Lower lobe of right lung (tissue), 2 donors: ENCODE measurements at regions not wholly inside any gene's neighbourhood (a gene's known extent, or its start where the extent isn't known, plus 50 kb on each side); places are given as distances from the start of the nearest gene placed in this dataset.
A peak's percentile ranks its signal among the peaks of the same experiment; 100 is the strongest.

ENCODE experiments used
- ATAC-seq, 2 donors: fragments of 200-7000 bp; cut with Tn5 transposase; one replicate each; pipeline ENCODE4 v1.9.1; 2020 to 2022; ENCODE audit warnings: mild to moderate bottlenecking in 2 of 2, moderate library complexity in 2 of 2
- DNase-seq: peaks from one replicate; pipeline ENCODE4 v3.0.0-alpha.2; 2020
- H3K27ac ChIP-seq: fragments of 200-600 bp; one replicate; pipeline ENCODE4 v1.8.0; 2022
- H3K27me3 ChIP-seq: fragments of 200-600 bp; one replicate; pipeline ENCODE4 v1.8.0; 2022; ENCODE audit warnings: low read depth
- H3K36me3 ChIP-seq: fragments of 200-600 bp; one replicate; pipeline ENCODE4 v1.8.0; 2022; ENCODE audit warnings: mild to moderate bottlenecking
- H3K4me1 ChIP-seq: fragments of 200-600 bp; one replicate; pipeline ENCODE4 v1.8.0; 2022
- H3K4me3 ChIP-seq: fragments of 200-600 bp; one replicate; pipeline ENCODE4 v1.8.0; 2022; ENCODE audit warnings: mild to moderate bottlenecking
- H3K9me3 ChIP-seq: fragments of 200-600 bp; one replicate; pipeline ENCODE4 v1.8.0; 2022
- CTCF ChIP-seq: fragments of 200-600 bp; IDR thresholded peaks from one replicate; pipeline ENCODE4 v1.8.0; 2022; ENCODE audit warnings: antibody characterized with exemption, mild to moderate bottlenecking
- intact Hi-C: fragments of 100-400 bp; cut with DNase I; formaldehyde crosslinking; loops from one replicate; pipeline ENCODE4 v1.11.0; 2022
- donor health status: DM: no; HTN: yes; CAD: no; lungs with severe emphysema.

- H3K4me1 ChIP-seq, result no peaks in the 10 kb centered on the region
- ATAC-seq, result no peak
Observed at GRCh38 chr17:77723909-77724875, 234.3 kb upstream of the TNRC6C start.

GRCh38 chr17:77724876-77725615, 233.5 kb upstream of the TNRC6C start:
- H3K36me3 ChIP-seq, result no peaks in the 10 kb centered on the region
- H3K4me3 ChIP-seq, result no peak overlapping the region
- DNase-seq (no peak), ATAC-seq (peak in 1 of 2 donors; percentile 14)
- peaks cover 5% of the 10 kb centered on the region for H3K27me3 ChIP-seq
- intact Hi-C loops, result no loop called here
- no peaks in the 10 kb centered on the region for H3K9me3 ChIP-seq
- H3K27ac ChIP-seq, result no peak overlapping the region
- TF ChIP-seq CTCF, result no peak
- H3K4me1 ChIP-seq, result no peaks in the 10 kb centered on the region

More at GRCh38 chr17:77723909-77724875, 234.3 kb upstream of the TNRC6C start:
- no peaks in the 10 kb centered on the region for H3K36me3 ChIP-seq
- no peak for DNase-seq
- no peak overlapping the region for H3K27ac ChIP-seq
- no peak overlapping the region for H3K4me3 ChIP-seq
- no peaks in the 10 kb centered on the region for H3K9me3 ChIP-seq
- intact Hi-C loops, result no loop called here
- peaks cover 7% of the 10 kb centered on the region for H3K27me3 ChIP-seq
- TF ChIP-seq CTCF, result no peak

- DNase-seq (no peak), ATAC-seq (no peak)
- Histone ChIP-seq H3K36me3 (no peaks in the 10 kb centered on the region), H3K27ac (no peak overlapping the region), H3K4me3 (no peak overlapping the region), H3K27me3 (peaks cover 3% of the 10 kb centered on the region), H3K4me1 (no peaks in the 10 kb centered on the region), H3K9me3 (no peaks in the 10 kb centered on the region)
- TF ChIP-seq CTCF, result no peak
- intact Hi-C loops, result no loop called here
Observed at GRCh38 chr17:77725846-77726245, 232.7 kb upstream of the TNRC6C start.

GRCh38 chr17:77726549-77727006, 231.9 kb upstream of the TNRC6C start:
- Histone ChIP-seq H3K9me3 (no peaks in the 10 kb centered on the region), H3K36me3 (no peaks in the 10 kb centered on the region), H3K4me1 (no peaks in the 10 kb centered on the region), H3K4me3 (no peak overlapping the region), H3K27ac (no peak overlapping the region), H3K27me3 (peaks cover 3% of the 10 kb centered on the region)
- ATAC-seq, result no peak
- intact Hi-C loops, result no loop called here
- TF ChIP-seq CTCF, result no peak
- DNase-seq, result no peak

- intact Hi-C loops, result no loop called here
- no peaks in the 10 kb centered on the region for H3K36me3 ChIP-seq
- no peak overlapping the region for H3K4me3 ChIP-seq
- H3K4me1 ChIP-seq, result no peaks in the 10 kb centered on the region
- H3K27me3 ChIP-seq, result no peaks in the 10 kb centered on the region
- TF ChIP-seq CTCF, result no peak
- H3K9me3 ChIP-seq, result no peaks in the 10 kb centered on the region
- H3K27ac ChIP-seq, result peak overlapping the region; percentile 60
- ATAC-seq (no peak), DNase-seq (no peak)
Observed at GRCh38 chr17:77727037-77727615, 231.4 kb upstream of the TNRC6C start.
